ENCODE measurements at regions not wholly inside any gene's neighbourhood (a gene's known extent, or its start where the extent isn't known, plus 50 kb on each side); places are given as distances from the start of the nearest gene placed in this dataset.

DNA sequence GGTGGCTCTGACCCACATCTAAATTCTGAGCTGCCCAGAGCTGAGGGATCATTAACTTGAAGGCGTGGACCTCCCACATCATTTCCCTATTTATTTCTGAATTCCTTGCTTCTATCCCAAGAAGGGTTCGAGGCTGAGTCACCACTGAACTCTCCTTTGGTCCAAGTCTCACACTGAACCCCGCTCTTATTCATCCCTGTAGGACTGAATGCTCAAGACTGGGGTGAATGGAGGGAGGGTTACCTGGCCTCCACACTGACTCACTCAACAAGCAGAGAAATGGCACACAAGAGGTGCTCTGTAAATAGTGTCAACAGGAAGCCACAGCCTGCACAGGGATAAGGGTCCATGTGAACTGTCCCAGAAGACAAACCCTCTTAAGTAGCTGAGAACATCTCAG is 79.1 kb upstream of the FSTL4 start:
- TF ChIP-seq, protein P1, sequence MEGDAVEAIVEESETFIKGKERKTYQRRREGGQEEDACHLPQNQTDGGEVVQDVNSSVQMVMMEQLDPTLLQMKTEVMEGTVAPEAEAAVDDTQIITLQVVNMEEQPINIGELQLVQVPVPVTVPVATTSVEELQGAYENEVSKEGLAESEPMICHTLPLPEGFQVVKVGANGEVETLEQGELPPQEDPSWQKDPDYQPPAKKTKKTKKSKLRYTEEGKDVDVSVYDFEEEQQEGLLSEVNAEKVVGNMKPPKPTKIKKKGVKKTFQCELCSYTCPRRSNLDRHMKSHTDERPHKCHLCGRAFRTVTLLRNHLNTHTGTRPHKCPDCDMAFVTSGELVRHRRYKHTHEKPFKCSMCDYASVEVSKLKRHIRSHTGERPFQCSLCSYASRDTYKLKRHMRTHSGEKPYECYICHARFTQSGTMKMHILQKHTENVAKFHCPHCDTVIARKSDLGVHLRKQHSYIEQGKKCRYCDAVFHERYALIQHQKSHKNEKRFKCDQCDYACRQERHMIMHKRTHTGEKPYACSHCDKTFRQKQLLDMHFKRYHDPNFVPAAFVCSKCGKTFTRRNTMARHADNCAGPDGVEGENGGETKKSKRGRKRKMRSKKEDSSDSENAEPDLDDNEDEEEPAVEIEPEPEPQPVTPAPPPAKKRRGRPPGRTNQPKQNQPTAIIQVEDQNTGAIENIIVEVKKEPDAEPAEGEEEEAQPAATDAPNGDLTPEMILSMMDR (IDR thresholded peaks at IDR 0.05): no peak
- TF ChIP-seq POLR2A (IDR thresholded peaks at IDR 0.05): no peak

All from right lobe of liver (tissue), 4 donors.